GM12892 (cell line): ENCODE measurements at regions not wholly inside any gene's neighbourhood (a gene's known extent, or its start where the extent isn't known, plus 50 kb on each side); places are given as distances from the start of the nearest gene placed in this dataset.

Experiments used
- POLR2A ChIP-seq: IDR thresholded peaks from 2 replicates; pipeline ENCODE4 v1.6.1; 2011; ENCODE audit warnings: low read depth, low read length, control low read depth
- POLR2AphosphoS5 ChIP-seq: IDR thresholded peaks from 2 replicates; pipeline ENCODE4 v1.6.1; 2011; ENCODE audit warnings: low read depth, low read length, control low read depth
- TAF1 ChIP-seq: IDR thresholded peaks from 2 replicates; pipeline ENCODE4 v1.6.1; 2011; ENCODE audit warnings: low read depth, mild to moderate bottlenecking, control low read depth, low read length, borderline replicate concordance

GRCh38 chr15:69610858-69611257 lies 158.2 kb downstream of the RPLP1 start:
- TF ChIP-seq POLR2A (no peak), POLR2AphosphoS5 (no peak), TAF1 (no peak)
